ENCODE measurements at regions not wholly inside any gene's neighbourhood (a gene's known extent, or its start where the extent isn't known, plus 50 kb on each side); places are given as distances from the start of the nearest gene placed in this dataset.

DNA sequence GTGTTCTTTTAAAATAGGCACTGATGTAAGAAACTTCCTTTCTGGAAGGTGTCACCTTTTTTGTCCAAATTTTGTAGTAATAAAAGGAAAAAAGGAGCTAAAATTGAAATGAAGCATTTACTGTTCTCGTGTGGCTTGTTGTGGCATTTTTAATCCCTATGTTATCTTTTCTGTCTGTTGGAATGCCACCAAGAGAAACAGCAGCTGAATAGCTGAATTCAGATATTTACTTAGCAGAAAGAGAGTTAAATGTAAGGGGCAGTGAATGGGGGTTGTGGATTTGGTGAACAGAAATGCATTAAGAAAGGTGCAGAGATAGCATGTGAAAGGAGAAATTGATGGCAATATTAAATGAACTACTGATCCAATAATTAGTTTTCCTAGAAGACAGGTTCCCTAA lies 573.6 kb upstream of the EPHA7 start:
- TF ChIP-seq, protein P1, sequence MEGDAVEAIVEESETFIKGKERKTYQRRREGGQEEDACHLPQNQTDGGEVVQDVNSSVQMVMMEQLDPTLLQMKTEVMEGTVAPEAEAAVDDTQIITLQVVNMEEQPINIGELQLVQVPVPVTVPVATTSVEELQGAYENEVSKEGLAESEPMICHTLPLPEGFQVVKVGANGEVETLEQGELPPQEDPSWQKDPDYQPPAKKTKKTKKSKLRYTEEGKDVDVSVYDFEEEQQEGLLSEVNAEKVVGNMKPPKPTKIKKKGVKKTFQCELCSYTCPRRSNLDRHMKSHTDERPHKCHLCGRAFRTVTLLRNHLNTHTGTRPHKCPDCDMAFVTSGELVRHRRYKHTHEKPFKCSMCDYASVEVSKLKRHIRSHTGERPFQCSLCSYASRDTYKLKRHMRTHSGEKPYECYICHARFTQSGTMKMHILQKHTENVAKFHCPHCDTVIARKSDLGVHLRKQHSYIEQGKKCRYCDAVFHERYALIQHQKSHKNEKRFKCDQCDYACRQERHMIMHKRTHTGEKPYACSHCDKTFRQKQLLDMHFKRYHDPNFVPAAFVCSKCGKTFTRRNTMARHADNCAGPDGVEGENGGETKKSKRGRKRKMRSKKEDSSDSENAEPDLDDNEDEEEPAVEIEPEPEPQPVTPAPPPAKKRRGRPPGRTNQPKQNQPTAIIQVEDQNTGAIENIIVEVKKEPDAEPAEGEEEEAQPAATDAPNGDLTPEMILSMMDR (IDR thresholded peaks at IDR 0.05; ENCODE audit: low read depth, low read length), result no peak
- TF ChIP-seq EZH2phosphoT487 (IDR thresholded peaks at IDR 0.05; ENCODE audit: low read depth), result no peak

All from OCI-LY3 (cell line).